Peyer's patch (tissue), 4 donors: ENCODE measurements at regions not wholly inside any gene's neighbourhood (a gene's known extent, or its start where the extent isn't known, plus 50 kb on each side); places are given as distances from the start of the nearest gene placed in this dataset.

Experiments
- DNase-seq, 3 donors: peaks; one replicate each; pipeline ENCODE4 v3.0.0-alpha.2; 2017 to 2019
- H3K27ac ChIP-seq, 4 donors: fragments of 200-600 bp; sonication (generic); one replicate each; pipeline ENCODE4 v1.5.1; 2016 to 2019
- H3K27me3 ChIP-seq, 2 donors: fragments of 200-600 bp; sonication (generic); one replicate each; pipeline ENCODE4 v1.5.1; 2019
- H3K36me3 ChIP-seq, 3 donors: fragments of 200-600 bp; sonication (generic); one replicate each; pipeline ENCODE4 v1.5.1; 2016 to 2019
- H3K4me1 ChIP-seq, 4 donors: fragments of 200-600 bp; sonication (generic); one replicate each; pipeline ENCODE4 v1.5.1; 2016 to 2019
- H3K4me3 ChIP-seq, 4 donors: fragments of 200-600 bp; sonication (generic); 1 replicate in 3 of 4; 2 replicates in 1 of 4; pipeline ENCODE4 v1.5.1; 2016 to 2019; ENCODE audit warnings: mild to moderate bottlenecking in 1 of 4
- H3K9me3 ChIP-seq, 4 donors: fragments of 200-600 bp; sonication (generic); one replicate each; pipeline ENCODE4 v1.5.1; 2016 to 2019; ENCODE audit warnings: mild to moderate bottlenecking in 1 of 4
- POLR2A ChIP-seq, 2 donors: fragments of 450-650 bp; IDR thresholded peaks; one replicate each; pipeline ENCODE4 v1.5.1; 2017; ENCODE audit warnings: antibody characterized with exemption in 2 of 2, mild to moderate bottlenecking in 2 of 2, moderate library complexity in 2 of 2
- TF ChIP-seq, protein P1 (sequence below), 6 experiments: fragments of 450-650 bp in 4 of 6; fragments of 200-600 bp in 2 of 6; sonication (generic) in 1 of 6; IDR thresholded peaks; one replicate each; pipeline ENCODE4 v1.5.1; 2017 to 2019; ENCODE audit warnings: antibody characterized with exemption in 6 of 6, mild to moderate bottlenecking in 3 of 6, moderate library complexity in 1 of 6

GRCh38 chr3:177439694-177440269 lies 242.5 kb upstream of the TBL1XR1 start:
- no peaks in the 10 kb centered on the region for H3K9me3 ChIP-seq

GRCh38 chr3:177440456-177441104 lies 243.3 kb upstream of the TBL1XR1 start:
- TF ChIP-seq, protein P1, sequence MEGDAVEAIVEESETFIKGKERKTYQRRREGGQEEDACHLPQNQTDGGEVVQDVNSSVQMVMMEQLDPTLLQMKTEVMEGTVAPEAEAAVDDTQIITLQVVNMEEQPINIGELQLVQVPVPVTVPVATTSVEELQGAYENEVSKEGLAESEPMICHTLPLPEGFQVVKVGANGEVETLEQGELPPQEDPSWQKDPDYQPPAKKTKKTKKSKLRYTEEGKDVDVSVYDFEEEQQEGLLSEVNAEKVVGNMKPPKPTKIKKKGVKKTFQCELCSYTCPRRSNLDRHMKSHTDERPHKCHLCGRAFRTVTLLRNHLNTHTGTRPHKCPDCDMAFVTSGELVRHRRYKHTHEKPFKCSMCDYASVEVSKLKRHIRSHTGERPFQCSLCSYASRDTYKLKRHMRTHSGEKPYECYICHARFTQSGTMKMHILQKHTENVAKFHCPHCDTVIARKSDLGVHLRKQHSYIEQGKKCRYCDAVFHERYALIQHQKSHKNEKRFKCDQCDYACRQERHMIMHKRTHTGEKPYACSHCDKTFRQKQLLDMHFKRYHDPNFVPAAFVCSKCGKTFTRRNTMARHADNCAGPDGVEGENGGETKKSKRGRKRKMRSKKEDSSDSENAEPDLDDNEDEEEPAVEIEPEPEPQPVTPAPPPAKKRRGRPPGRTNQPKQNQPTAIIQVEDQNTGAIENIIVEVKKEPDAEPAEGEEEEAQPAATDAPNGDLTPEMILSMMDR (IDR thresholded peaks at IDR 0.05), result no peak
- TF ChIP-seq POLR2A (IDR thresholded peaks at IDR 0.05), result no peak
- no peak overlapping the region for H3K4me3 ChIP-seq
- DNase-seq, result no peak
- H3K27me3 ChIP-seq, result no peaks in the 10 kb centered on the region
- peak overlapping the region in 3 of 4 donors; percentile 1 to 78 (median 6) for H3K27ac ChIP-seq
- no peaks in the 10 kb centered on the region for H3K36me3 ChIP-seq
- no peaks in the 10 kb centered on the region for H3K9me3 ChIP-seq
- peaks cover 0 to 40% (median 3%) of the 10 kb centered on the region in 4 donors for H3K4me1 ChIP-seq

More at GRCh38 chr3:177439694-177440269, 242.5 kb upstream of the TBL1XR1 start:
- H3K4me1 ChIP-seq, result peaks cover 0 to 32% (median 3%) of the 10 kb centered on the region in 4 donors
- no peak overlapping the region for H3K4me3 ChIP-seq
- peak overlapping the region in 2 of 4 donors; percentile 1 to 78 for H3K27ac ChIP-seq
- H3K27me3 ChIP-seq, result no peaks in the 10 kb centered on the region
- TF ChIP-seq, protein P1 (IDR thresholded peaks at IDR 0.05), result no peak
- no peak for TF ChIP-seq POLR2A (IDR thresholded peaks at IDR 0.05)
- no peaks in the 10 kb centered on the region for H3K36me3 ChIP-seq
- no peak for DNase-seq

- DNase-seq, result no peak
- no peaks in the 10 kb centered on the region for H3K36me3 ChIP-seq
- H3K9me3 ChIP-seq, result no peaks in the 10 kb centered on the region
- no peak overlapping the region for H3K4me3 ChIP-seq
- peak overlapping the region in 2 of 4 donors; percentile 71 to 78 for H3K27ac ChIP-seq
- TF ChIP-seq POLR2A (IDR thresholded peaks at IDR 0.05), result no peak
- TF ChIP-seq, protein P1 (IDR thresholded peaks at IDR 0.05), result no peak
- peaks cover 0 to 44% (median 3%) of the 10 kb centered on the region in 4 donors for H3K4me1 ChIP-seq
- no peaks in the 10 kb centered on the region for H3K27me3 ChIP-seq
These were observed 244.1 kb upstream of the TBL1XR1 start for GRCh38 chr3:177441276-177441812.

DNA sequence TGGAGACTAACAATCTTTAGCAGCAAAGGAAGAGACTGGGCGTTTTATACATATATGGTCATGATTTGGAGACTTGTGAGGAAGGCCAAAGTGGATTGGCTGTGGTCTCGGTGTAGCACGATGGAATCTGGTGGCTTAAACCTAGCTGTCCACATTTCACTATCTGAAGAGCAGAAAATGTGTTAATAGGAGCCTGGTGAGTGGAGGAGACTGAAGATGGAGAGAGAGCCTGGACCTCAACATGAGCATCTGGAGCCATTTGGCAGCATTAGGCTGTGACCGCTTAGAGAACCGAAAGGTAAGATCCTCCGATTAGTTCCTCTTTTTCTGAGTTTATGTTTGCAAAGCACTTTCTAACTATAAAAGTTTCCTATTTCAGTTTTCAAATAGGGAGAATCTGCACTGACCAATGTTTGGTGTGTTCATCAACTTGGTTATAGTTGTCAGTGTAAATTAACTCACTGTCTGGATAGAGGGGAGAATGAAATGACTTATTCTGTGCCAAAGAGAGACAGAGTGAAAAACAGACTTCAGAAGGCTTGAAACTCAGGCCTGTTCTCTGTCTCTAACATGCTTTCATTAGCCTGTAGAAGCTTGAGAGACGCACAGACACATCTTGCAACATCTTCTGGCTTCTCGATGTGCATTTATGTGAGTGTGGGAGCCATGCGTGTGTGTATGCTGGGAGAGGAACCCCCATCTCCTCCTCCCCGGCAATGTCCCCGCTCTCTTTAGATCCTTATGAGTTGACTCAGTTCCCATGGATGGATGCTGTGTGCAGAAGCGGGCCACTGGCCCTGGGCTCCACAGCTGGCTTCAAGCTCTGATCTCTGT lies 244.7 kb upstream of the TBL1XR1 start:
- Histone ChIP-seq H3K4me3 (no peak overlapping the region), H3K27me3 (no peaks in the 10 kb centered on the region), H3K27ac (peak overlapping the region; percentile 14 to 78 (median 67)), H3K36me3 (no peaks in the 10 kb centered on the region), H3K4me1 (peaks cover 0 to 51% (median 3%) of the 10 kb centered on the region in 4 donors), H3K9me3 (no peaks in the 10 kb centered on the region)
- DNase-seq, result peak in 2 of 3 donors; percentile 43 to 63
- TF ChIP-seq, protein P1 (IDR thresholded peaks at IDR 0.05), result no peak
- TF ChIP-seq POLR2A (IDR thresholded peaks at IDR 0.05), result no peak

GRCh38 chr3:177443469-177443868 lies 246.2 kb upstream of the TBL1XR1 start:
- H3K27me3 ChIP-seq, result no peaks in the 10 kb centered on the region
- H3K4me3 ChIP-seq, result no peak overlapping the region
- DNase-seq, result no peak
- peak overlapping the region in 3 of 4 donors; percentile 24 to 78 (median 76) for H3K27ac ChIP-seq
- H3K4me1 ChIP-seq, result peaks cover 0 to 59% (median 3%) of the 10 kb centered on the region in 4 donors
- no peaks in the 10 kb centered on the region for H3K9me3 ChIP-seq
- H3K36me3 ChIP-seq, result no peaks in the 10 kb centered on the region
- TF ChIP-seq, protein P1 (IDR thresholded peaks at IDR 0.05), result no peak
- no peak for TF ChIP-seq POLR2A (IDR thresholded peaks at IDR 0.05)
